OCI-LY3 (cell line): ENCODE measurements at regions not wholly inside any gene's neighbourhood (a gene's known extent, or its start where the extent isn't known, plus 50 kb on each side); places are given as distances from the start of the nearest gene placed in this dataset.

ENCODE experiments used
- EZH2phosphoT487 ChIP-seq: fragments of 200-600 bp; shearing (Covaris generic); IDR thresholded peaks from 2 replicates; pipeline ENCODE4 v1.6.1; 2018; ENCODE audit warnings: antibody characterized with exemption, mixed run types, low read depth
- TF ChIP-seq, protein P1 (sequence below): fragments of 200-600, 300-600 bp; sonication (generic); IDR thresholded peaks from 2 replicates; pipeline ENCODE4 v1.5.1; 2014; ENCODE audit warnings: antibody characterized with exemption, low read length, low read depth

DNA sequence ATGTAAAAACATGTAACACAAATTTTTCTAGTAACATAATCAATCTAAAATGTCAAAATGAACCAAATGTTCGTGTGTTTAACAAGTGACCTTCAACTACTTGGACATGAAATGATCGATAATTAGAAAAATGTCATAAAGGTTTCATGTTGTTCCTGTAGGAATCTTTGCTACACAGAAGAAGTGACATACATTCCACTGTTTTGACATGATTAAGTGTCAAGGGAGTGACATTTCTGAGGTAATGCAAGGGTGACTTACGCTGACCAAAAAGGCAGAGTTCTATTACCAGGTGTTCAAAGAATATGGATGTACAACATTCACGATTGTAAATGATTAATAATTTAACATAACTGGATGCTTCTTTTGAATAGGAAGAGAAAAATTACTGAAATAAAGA is 131.1 kb upstream of the ROBO1 start:
- TF ChIP-seq, protein P1, sequence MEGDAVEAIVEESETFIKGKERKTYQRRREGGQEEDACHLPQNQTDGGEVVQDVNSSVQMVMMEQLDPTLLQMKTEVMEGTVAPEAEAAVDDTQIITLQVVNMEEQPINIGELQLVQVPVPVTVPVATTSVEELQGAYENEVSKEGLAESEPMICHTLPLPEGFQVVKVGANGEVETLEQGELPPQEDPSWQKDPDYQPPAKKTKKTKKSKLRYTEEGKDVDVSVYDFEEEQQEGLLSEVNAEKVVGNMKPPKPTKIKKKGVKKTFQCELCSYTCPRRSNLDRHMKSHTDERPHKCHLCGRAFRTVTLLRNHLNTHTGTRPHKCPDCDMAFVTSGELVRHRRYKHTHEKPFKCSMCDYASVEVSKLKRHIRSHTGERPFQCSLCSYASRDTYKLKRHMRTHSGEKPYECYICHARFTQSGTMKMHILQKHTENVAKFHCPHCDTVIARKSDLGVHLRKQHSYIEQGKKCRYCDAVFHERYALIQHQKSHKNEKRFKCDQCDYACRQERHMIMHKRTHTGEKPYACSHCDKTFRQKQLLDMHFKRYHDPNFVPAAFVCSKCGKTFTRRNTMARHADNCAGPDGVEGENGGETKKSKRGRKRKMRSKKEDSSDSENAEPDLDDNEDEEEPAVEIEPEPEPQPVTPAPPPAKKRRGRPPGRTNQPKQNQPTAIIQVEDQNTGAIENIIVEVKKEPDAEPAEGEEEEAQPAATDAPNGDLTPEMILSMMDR = no peak
- no peak for TF ChIP-seq EZH2phosphoT487
